IMR-90 (cell line): ENCODE measurements at regions not wholly inside any gene's neighbourhood (a gene's known extent, or its start where the extent isn't known, plus 50 kb on each side); places are given as distances from the start of the nearest gene placed in this dataset.

ENCODE experiments used
- ATAC-seq: fragments of 200-7000 bp; cut with Tn5 transposase; 2 replicates; pipeline ENCODE4 v1.9.1; 2020; ENCODE audit warnings: low read depth, mild to moderate bottlenecking, moderate library complexity
- BruUV-seq: library from RNA; stranded (reverse); fragments of 400-500 nt; replicated peaks from 2 replicates; lab custom pipeline; 2021; lab: Mats Ljungman, UMichigan
- CTCF ChIA-PET: fragments of 300-600 bp; formaldehyde crosslinking; extraction: SDS; loops from one replicate; lab custom pipeline; 2021; ENCODE audit warnings: antibody characterized with exemption; lab: Yijun Ruan, JAX
- POLR2A ChIA-PET: fragments of 300-600 bp; sonication (Branson Sonifier 250); formaldehyde crosslinking; loops from one replicate; lab custom pipeline; 2022; ENCODE audit warnings: antibody characterized with exemption; ENCODE audit not compliant: unreplicated experiment; lab: Charles Lee
- DNase-seq: peaks from one replicate; pipeline ENCODE4 v3.0.0; 2013
- H2AFZ ChIP-seq: replicated peaks from 2 replicates; pipeline ENCODE3; 2013; ENCODE audit warnings: low read length, mild to moderate bottlenecking; ENCODE audit not compliant: poor library complexity
- H2AK5ac ChIP-seq: 2 replicates; pipeline ENCODE4 v1.6.1; 2013; ENCODE audit warnings: low read depth, low read length, inconsistent platforms
- H2AK9ac ChIP-seq: replicated peaks from 2 replicates; pipeline ENCODE3; 2013; ENCODE audit warnings: mild to moderate bottlenecking, low read depth, low read length, moderate library complexity; ENCODE audit not compliant: poor library complexity
- H2BK120ac ChIP-seq: 2 replicates; pipeline ENCODE4 v1.6.1; 2013; ENCODE audit warnings: low read depth, low read length, inconsistent platforms
- H2BK15ac ChIP-seq: 3 replicates; pipeline ENCODE4 v1.6.1; 2013; ENCODE audit warnings: low read depth, low read length, inconsistent platforms
- H2BK20ac ChIP-seq: 2 replicates; pipeline ENCODE4 v1.6.1; 2013; ENCODE audit warnings: low read depth, mild to moderate bottlenecking, inconsistent platforms, low read length, moderate library complexity
- H2BK5ac ChIP-seq: 2 replicates; pipeline ENCODE4 v1.6.1; 2013; ENCODE audit warnings: mild to moderate bottlenecking, low read depth, low read length, inconsistent platforms; ENCODE audit not compliant: poor library complexity, severe bottlenecking
- H3K14ac ChIP-seq: replicated peaks from 2 replicates; pipeline ENCODE4 v1.6.1; 2013; ENCODE audit warnings: low read depth, low read length, inconsistent platforms
- H3K18ac ChIP-seq: 2 replicates; pipeline ENCODE4 v1.6.1; 2013; ENCODE audit warnings: low read depth, low read length, control low read depth
- H3K23ac ChIP-seq: 2 replicates; pipeline ENCODE4 v1.6.1; 2013; ENCODE audit warnings: low read depth, low read length, inconsistent platforms
- H3K27ac ChIP-seq: 2 replicates; pipeline ENCODE4 v1.5.1; 2013; ENCODE audit warnings: mild to moderate bottlenecking, control low read depth, low read length; ENCODE audit not compliant: insufficient read depth
- H3K27me3 ChIP-seq: 2 replicates; pipeline ENCODE4 v1.6.1; 2013; ENCODE audit warnings: low read length; ENCODE audit not compliant: control insufficient read depth, insufficient read depth
- H3K36me3 ChIP-seq: 2 replicates; pipeline ENCODE4 v1.6.1; 2013; ENCODE audit warnings: low read length, mixed read lengths; ENCODE audit not compliant: control insufficient read depth, insufficient read depth
- H3K4ac ChIP-seq: 2 replicates; pipeline ENCODE4 v1.6.1; 2013; ENCODE audit warnings: low read depth, low read length, inconsistent platforms
- H3K4me1 ChIP-seq: 2 replicates; pipeline ENCODE4 v1.6.1; 2013; ENCODE audit warnings: low read length, mixed read lengths; ENCODE audit not compliant: control insufficient read depth, insufficient read depth
- H3K4me2 ChIP-seq: 2 replicates; pipeline ENCODE4 v1.6.1; 2013; ENCODE audit warnings: low read depth, mild to moderate bottlenecking, control low read depth, low read length, moderate library complexity
- H3K4me3 ChIP-seq: 2 replicates; pipeline ENCODE4 v1.5.1; 2013; ENCODE audit warnings: low read depth, mild to moderate bottlenecking, control low read depth, low read length, moderate library complexity; ENCODE audit not compliant: insufficient read depth
- H3K56ac ChIP-seq: 2 replicates; pipeline ENCODE4 v1.6.1; 2013; ENCODE audit warnings: low read length, inconsistent platforms; ENCODE audit not compliant: insufficient read depth; ENCODE audit errors: extremely low read depth
- H3K79me1 ChIP-seq, 2 experiments: 2 replicates each; pipeline ENCODE4 v1.6.1; 2013; ENCODE audit warnings: low read length in 2 of 2, inconsistent platforms in 1 of 2, low read depth in 1 of 2
- H3K9ac ChIP-seq: 2 replicates; pipeline ENCODE4 v1.6.1; 2013; ENCODE audit warnings: low read depth, low read length, control low read depth
- H3K9me1 ChIP-seq: 2 replicates; pipeline ENCODE4 v1.6.1; 2013; ENCODE audit warnings: low read length, inconsistent platforms; ENCODE audit not compliant: insufficient read depth
- H3K9me3 ChIP-seq: 2 replicates; pipeline ENCODE4 v1.6.1; 2013; ENCODE audit warnings: low read length; ENCODE audit not compliant: control insufficient read depth, insufficient read depth
- H4K20me1 ChIP-seq: 2 replicates; pipeline ENCODE4 v1.6.1; 2013; ENCODE audit warnings: low read length, inconsistent platforms; ENCODE audit not compliant: insufficient read depth
- H4K5ac ChIP-seq: 2 replicates; pipeline ENCODE4 v1.6.1; 2013; ENCODE audit warnings: mild to moderate bottlenecking, low read depth, low read length, control low read depth
- H4K8ac ChIP-seq, 2 experiments: 2 replicates each; pipeline ENCODE4 v1.6.1; 2013; ENCODE audit warnings: low read depth in 2 of 2, low read length in 2 of 2, control low read depth in 1 of 2, inconsistent platforms in 1 of 2
- H4K91ac ChIP-seq: 2 replicates; pipeline ENCODE4 v1.6.1; 2013; ENCODE audit warnings: low read depth, low read length, inconsistent platforms; ENCODE audit not compliant: insufficient read depth
- MAFK ChIP-seq: IDR thresholded peaks from 2 replicates; pipeline ENCODE4 v1.6.1; 2012; ENCODE audit warnings: low read depth, low read length, improper control_type of control experiment
- WGBS, 2 experiments: methylation state at CpG; one replicate each; pipeline versions ENCODE4 v1.1.5 to v1.1.7; 2013; ENCODE audit warnings: missing lambda C conversion rate in 2 of 2; ENCODE audit not compliant: insufficient read length in 1 of 2; ENCODE audit errors: extremely low coverage in 2 of 2; 5-methylcytosine and 5-hydroxymethylcytosine counted together
- dilution Hi-C: fragments of 300-500 bp; cut with HindIII; formaldehyde crosslinking; loops from one replicate; pipeline ENCODE4 v1.14.3; 2018; ENCODE audit warnings: low sequenced_read_pairs; ENCODE audit not compliant: unreplicated experiment
- in situ Hi-C: fragments of 300-500 bp; cut with MboI; formaldehyde crosslinking; loops from 3 replicates; pipeline ENCODE4 v1.14.3; 2019; ENCODE audit warnings: low sequenced_read_pairs, inconsistent platforms, mixed read lengths
- intact Hi-C: fragments of 100-400 bp; cut with micrococcal nuclease; formaldehyde crosslinking; loops from 2 replicates; pipeline ENCODE4 v1.10.0; 2022

DNA sequence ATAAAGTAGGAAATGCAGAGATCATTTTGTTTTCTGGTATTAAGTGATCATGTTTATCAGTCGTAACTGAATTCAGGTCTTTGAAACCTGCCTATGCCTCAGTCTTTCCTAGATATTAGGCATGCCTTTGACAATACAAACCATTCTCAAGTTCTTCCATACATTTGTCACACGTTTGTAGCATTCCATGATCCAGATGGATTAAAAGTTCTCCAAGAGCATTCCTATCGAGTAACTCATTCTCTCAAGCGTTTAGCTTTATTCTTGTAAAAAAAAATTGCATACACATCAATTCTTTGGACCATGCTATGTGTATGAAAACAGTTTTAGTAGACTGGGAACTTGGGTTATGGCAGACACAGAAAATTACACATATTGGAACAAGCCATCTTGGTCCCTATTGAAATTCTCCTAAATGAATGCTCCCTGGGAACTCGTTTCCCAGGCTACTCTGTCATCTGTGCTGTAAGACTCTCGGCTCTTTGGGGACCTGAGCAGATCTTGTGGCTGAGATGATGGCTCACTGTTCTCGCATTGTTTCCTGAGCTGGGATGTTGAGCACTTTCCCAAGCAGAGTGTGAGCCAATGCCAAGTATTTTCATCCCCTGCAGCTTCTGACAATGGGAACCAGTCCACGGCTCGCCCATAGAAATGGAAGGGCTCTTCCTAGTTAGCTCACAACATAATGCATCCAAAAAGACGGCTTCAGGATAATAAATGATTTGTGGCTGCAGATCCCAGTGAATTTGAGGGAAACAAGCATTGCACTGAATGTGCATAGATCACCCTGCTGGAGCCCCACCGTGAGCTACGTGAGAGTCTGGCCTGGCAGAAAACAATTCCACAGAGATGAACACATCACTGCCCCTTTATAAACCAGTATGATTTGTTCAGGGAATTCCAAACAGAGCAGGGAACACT is 230.2 kb downstream of the IRX1 start:
- Histone ChIP-seq H2AK9ac (no peak overlapping the region), H3K23ac (no peak overlapping the region), H4K5ac (no peak overlapping the region), H3K27ac (no peak overlapping the region), H3K9ac (no peak overlapping the region), H4K20me1 (no peaks in the 10 kb centered on the region), H2BK15ac (no peak overlapping the region), H3K4me2 (no peak overlapping the region), H3K56ac (no peak overlapping the region), H3K4me1 (no peaks in the 10 kb centered on the region), H3K27me3 (no peaks in the 10 kb centered on the region), H3K4me3 (no peak overlapping the region), H2BK120ac (no peak overlapping the region), H3K9me1 (no peaks in the 10 kb centered on the region), H2BK5ac (no peak overlapping the region), H3K79me1 (no peaks in the 10 kb centered on the region), H3K14ac (no peak overlapping the region), H3K9me3 (peaks cover 29% of the 10 kb centered on the region), H2BK20ac (no peak overlapping the region), H3K4ac (no peak overlapping the region), H2AK5ac (no peak overlapping the region), H4K8ac (no peak overlapping the region), H2AFZ (no peak overlapping the region), H4K91ac (no peak overlapping the region), H3K36me3 (no peaks in the 10 kb centered on the region), H3K18ac (no peak overlapping the region)
- no TSS peak for BruUV-seq
- 50% methylated on average over 2 of the region's 12 CpGs; no CpG with 5 or more reads in 1 of the 2 experiments for WGBS, 2 experiments
- intact Hi-C loops (no loop called here), dilution Hi-C loops (no loop called here), in situ Hi-C loops (no loop called here)
- DNase-seq (no peak), ATAC-seq (no peak)
- no peak for TF ChIP-seq MAFK
- ChIA-PET POLR2A (no interaction called here), CTCF (no interaction called here)
